ENCODE measurements at regions not wholly inside any gene's neighbourhood (a gene's known extent, or its start where the extent isn't known, plus 50 kb on each side); places are given as distances from the start of the nearest gene placed in this dataset.

DNA sequence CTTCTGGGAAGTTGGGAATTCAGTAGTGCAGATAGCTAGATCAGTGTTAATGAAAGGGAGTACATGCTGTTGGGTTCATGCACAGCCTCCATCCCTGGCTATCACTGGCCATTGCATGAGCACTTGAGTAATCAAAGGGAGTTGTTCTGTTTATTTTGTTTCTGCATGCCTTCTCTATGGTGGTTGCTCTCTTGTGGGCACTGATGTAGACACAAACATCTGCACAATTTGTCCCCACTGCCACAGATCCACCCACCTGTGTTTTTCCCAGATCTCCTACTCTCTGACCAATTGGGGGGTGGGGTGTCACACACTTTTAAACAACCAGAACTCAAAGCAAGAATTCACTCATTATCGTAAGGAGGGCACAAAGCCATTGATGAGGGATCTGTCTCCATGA, 89.7 kb upstream of the DHRS4 start:
- H3K27me3 ChIP-seq: no peaks in the 10 kb centered on the region
- no peak for DNase-seq (ENCODE audit: low spot score in 2 of 2)
- H3K9me3 ChIP-seq: no peaks in the 10 kb centered on the region
- no peaks in the 10 kb centered on the region for H3K36me3 ChIP-seq
- H3K27ac ChIP-seq: no peak overlapping the region
- TF ChIP-seq CTCF (IDR thresholded peaks at IDR 0.05) (no peak), EP300 (IDR thresholded peaks at IDR 0.05) (no peak), POLR2A (IDR thresholded peaks at IDR 0.05) (no peak)
- H3K4me3 ChIP-seq: no peak overlapping the region
- H3K4me1 ChIP-seq: no peaks in the 10 kb centered on the region
- 88 to 95% methylated on average over 1 of the region's 1 CpG for WGBS, 2 donors

GRCh38 chr14:23864259-23864658, 89.3 kb upstream of the DHRS4 start:
- Histone ChIP-seq H3K9me3 (no peaks in the 10 kb centered on the region), H3K27me3 (no peaks in the 10 kb centered on the region), H3K36me3 (no peaks in the 10 kb centered on the region), H3K27ac (no peak overlapping the region), H3K4me3 (no peak overlapping the region), H3K4me1 (no peaks in the 10 kb centered on the region)
- no peak for DNase-seq (ENCODE audit: low spot score in 2 of 2)
- TF ChIP-seq CTCF (IDR thresholded peaks at IDR 0.05) (no peak), EP300 (IDR thresholded peaks at IDR 0.05) (no peak), POLR2A (IDR thresholded peaks at IDR 0.05) (no peak)
- 94 to 100% methylated on average over 2 of the region's 2 CpGs for WGBS, 2 donors

- DNase-seq (ENCODE audit: low spot score in 2 of 2): no peak
- Histone ChIP-seq H3K4me1 (no peaks in the 10 kb centered on the region), H3K27ac (no peak overlapping the region), H3K4me3 (no peak overlapping the region), H3K27me3 (no peaks in the 10 kb centered on the region), H3K36me3 (no peaks in the 10 kb centered on the region), H3K9me3 (no peaks in the 10 kb centered on the region)
- no peak for TF ChIP-seq CTCF (IDR thresholded peaks at IDR 0.05)
- TF ChIP-seq EP300 (IDR thresholded peaks at IDR 0.05): no peak
- TF ChIP-seq POLR2A (IDR thresholded peaks at IDR 0.05): no peak
- WGBS, 2 donors: 61 to 68% methylated on average over 3 of the region's 3 CpGs
Measured at GRCh38 chr14:23864861-23865260, 88.7 kb upstream of the DHRS4 start.

- Histone ChIP-seq H3K4me1 (no peaks in the 10 kb centered on the region), H3K27ac (no peak overlapping the region), H3K27me3 (no peaks in the 10 kb centered on the region), H3K9me3 (no peaks in the 10 kb centered on the region), H3K4me3 (no peak overlapping the region), H3K36me3 (no peaks in the 10 kb centered on the region)
- TF ChIP-seq CTCF (IDR thresholded peaks at IDR 0.05) (no peak), POLR2A (IDR thresholded peaks at IDR 0.05) (no peak), EP300 (IDR thresholded peaks at IDR 0.05) (no peak)
- 34 to 55% methylated on average over 2 of the region's 2 CpGs for WGBS, 2 donors
- no peak for DNase-seq (ENCODE audit: low spot score in 2 of 2)
Measured at GRCh38 chr14:23865502-23865901, 88.1 kb upstream of the DHRS4 start.

- Histone ChIP-seq H3K4me1 (no peaks in the 10 kb centered on the region), H3K9me3 (no peaks in the 10 kb centered on the region), H3K27me3 (no peaks in the 10 kb centered on the region), H3K27ac (no peak overlapping the region), H3K4me3 (no peak overlapping the region), H3K36me3 (no peaks in the 10 kb centered on the region)
- no peak for TF ChIP-seq POLR2A (IDR thresholded peaks at IDR 0.05)
- TF ChIP-seq EP300 (IDR thresholded peaks at IDR 0.05): no peak
- no peak for TF ChIP-seq CTCF (IDR thresholded peaks at IDR 0.05)
- DNase-seq (ENCODE audit: low spot score in 2 of 2): no peak
- 57 to 62% methylated on average over 6 of the region's 6 CpGs for WGBS, 2 donors
Measured at GRCh38 chr14:23866269-23866668, 87.3 kb upstream of the DHRS4 start.
